C4-2B (cell line): ENCODE measurements at regions not wholly inside any gene's neighbourhood (a gene's known extent, or its start where the extent isn't known, plus 50 kb on each side); places are given as distances from the start of the nearest gene placed in this dataset.

Source experiments
- H3K27ac ChIP-seq: fragments of 450-650 bp; 2 replicates; pipeline ENCODE4 v1.5.1; 2017
- CTCF ChIP-seq: fragments of 450-650 bp; conservative IDR thresholded peaks from 2 replicates; pipeline ENCODE4 v1.5.1; 2017; ENCODE audit warnings: mild to moderate bottlenecking
- ZFX ChIP-seq: fragments of 450-650 bp; IDR thresholded peaks from 2 replicates; pipeline ENCODE4 v1.6.1; 2017

GRCh38 chr1:96233422-96233821, 488.2 kb upstream of the PTBP2 start:
- no peak overlapping the region for H3K27ac ChIP-seq
- no peak for TF ChIP-seq ZFX
- TF ChIP-seq CTCF, result no peak

- H3K27ac ChIP-seq, result no peak overlapping the region
- TF ChIP-seq CTCF (no peak), ZFX (no peak)
Measured at GRCh38 chr1:96234299-96234698, 487.3 kb upstream of the PTBP2 start.

- no peak overlapping the region for H3K27ac ChIP-seq
- TF ChIP-seq ZFX, result no peak
- TF ChIP-seq CTCF, result peak; percentile 78
Measured at GRCh38 chr1:96236156-96236739, 485.3 kb upstream of the PTBP2 start.

- H3K27ac ChIP-seq, result no peak overlapping the region
- TF ChIP-seq ZFX (no peak), CTCF (no peak)
Measured at GRCh38 chr1:96238426-96238825, 483.2 kb upstream of the PTBP2 start.

GRCh38 chr1:96240438-96240837, 481.1 kb upstream of the PTBP2 start:
- TF ChIP-seq ZFX (no peak), CTCF (no peak)
- no peak overlapping the region for H3K27ac ChIP-seq

GRCh38 chr1:96253246-96254035, 468.1 kb upstream of the PTBP2 start:
- H3K27ac ChIP-seq, result no peak overlapping the region

More at GRCh38 chr1:96253246-96254035, 468.1 kb upstream of the PTBP2 start:
- TF ChIP-seq CTCF, result no peak
